Pons (tissue), 1 donor: ENCODE measurements at regions not wholly inside any gene's neighbourhood (a gene's known extent, or its start where the extent isn't known, plus 50 kb on each side); places are given as distances from the start of the nearest gene placed in this dataset.
A peak's percentile ranks its signal among the peaks of the same experiment; 100 is the strongest.
"Not testable (repeated sequence)": the region's sequence is repeated elsewhere in the genome, so short reads cannot be mapped to it uniquely, and the experiment has no call there.

Source experiments
- DNase-seq: peaks from one replicate; pipeline ENCODE4 v3.0.0-alpha.2; 2016; ENCODE audit warnings: low spot score

DNA sequence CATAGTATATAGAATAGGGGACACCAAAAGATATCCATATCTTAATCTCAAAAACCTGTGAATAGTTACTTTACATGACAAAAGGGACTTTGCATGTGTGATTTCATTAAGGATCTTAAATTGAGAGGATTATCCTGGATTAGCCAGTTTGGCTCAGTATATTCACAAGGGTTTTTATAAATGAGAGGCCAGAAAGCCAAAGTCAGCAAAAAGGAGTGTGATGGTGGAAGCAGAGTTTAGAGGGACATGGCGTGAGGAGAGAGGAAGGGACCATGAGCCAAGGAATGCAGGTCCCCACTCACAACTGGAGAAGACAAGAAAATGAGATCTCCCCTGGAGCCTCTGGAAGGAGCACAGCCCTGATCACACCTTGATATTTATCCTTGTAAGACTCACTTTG is 648.5 kb upstream of the LCORL start:
- DNase-seq: no peak

DNA sequence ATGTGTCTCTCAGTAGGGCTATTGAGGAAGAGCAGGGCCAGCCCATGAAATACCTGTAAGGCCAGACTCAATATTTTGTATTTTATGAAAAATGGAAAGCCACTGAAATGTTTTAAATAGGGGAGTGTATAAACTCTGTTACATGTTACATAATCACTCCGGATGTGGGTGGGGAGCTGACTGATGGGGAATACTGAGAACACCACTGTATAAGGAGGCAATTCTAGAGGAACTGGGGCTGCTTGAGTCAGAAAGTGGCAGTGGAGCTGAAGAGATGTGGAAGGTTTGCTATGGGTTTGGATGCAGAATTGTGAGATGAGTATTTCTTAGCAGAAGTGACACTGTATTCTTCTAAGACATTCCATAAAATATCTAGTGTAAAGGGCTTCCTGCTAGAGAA is 647.8 kb upstream of the LCORL start:
- DNase-seq: no peak

DNA sequence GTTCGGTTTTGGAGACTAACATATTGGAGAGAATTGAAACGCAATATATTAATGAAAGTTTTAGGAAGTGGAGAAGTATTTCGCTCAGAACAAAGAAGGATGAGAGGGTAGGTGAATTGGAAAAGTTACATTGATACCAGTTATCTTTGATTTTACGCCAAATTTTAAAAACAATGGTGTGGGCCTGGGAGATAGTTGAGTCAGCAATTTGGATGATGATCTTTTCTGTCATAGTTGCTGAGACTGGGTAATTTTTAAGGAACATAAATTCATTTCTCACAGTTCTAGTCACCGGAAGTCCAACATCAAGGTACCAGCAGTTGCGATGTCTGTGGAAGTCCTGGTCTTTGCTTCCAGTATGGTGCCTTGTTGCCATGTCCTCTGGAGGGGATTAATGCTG is 644.8 kb upstream of the LCORL start:
- DNase-seq: no peak

DNA sequence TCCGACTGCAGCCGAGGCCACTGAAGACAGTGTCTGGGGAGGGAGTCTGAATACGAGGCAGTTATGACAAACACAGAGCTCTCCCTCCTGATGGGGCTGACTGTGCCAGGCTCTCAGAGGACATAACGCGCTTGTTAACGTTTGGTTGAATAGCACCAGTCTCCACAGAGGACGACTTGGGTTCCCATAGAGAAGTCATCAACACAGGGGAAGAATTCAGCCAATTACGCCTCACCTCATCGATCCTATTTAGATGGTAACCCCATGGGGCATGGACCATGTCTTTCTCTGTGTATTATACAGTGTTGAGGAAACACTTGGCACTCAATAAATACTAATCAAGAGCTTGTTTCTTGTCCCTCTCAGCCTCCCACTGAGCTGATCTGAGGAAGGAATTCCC is 642.6 kb upstream of the LCORL start:
- peak; percentile 84 for DNase-seq

DNA sequence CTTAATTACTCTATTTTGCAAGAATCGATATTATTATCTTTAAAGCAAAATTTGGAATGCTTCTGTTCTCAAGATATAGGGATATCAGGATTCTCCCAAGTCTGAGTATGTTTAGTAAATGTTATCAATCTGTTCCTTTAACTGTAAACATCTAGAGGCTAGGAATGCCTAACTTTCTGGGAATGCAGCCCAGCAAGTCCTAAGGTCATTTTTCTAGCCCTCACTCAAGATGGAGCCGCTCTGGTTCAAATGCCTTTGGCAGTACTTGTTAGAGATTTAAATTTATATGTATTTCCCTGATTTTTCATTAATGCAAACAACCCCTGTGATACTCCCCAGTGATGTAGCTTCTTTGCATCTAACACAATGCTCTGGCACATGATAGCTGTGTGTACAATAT is 623.8 kb upstream of the LCORL start:
- DNase-seq: no peak

DNA sequence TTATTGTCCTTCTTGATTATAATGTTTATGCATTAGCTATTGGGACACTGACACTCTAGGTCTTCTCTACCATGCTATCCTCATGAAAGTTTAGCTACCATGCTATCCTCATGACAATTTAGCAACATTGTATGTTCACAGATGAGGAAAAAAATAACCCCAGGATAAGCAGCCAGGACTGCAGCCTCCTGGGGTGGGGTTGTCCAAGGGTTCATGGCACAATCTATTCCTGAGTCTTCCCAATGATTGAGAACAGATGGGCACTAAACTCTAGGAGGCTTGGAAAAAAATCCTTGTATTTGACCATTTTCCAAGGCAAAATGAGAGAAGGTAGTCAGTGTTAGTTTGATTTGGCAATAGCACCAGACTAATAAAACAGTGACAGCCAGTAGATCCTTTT is 619.8 kb upstream of the LCORL start:
- DNase-seq: no peak

DNA sequence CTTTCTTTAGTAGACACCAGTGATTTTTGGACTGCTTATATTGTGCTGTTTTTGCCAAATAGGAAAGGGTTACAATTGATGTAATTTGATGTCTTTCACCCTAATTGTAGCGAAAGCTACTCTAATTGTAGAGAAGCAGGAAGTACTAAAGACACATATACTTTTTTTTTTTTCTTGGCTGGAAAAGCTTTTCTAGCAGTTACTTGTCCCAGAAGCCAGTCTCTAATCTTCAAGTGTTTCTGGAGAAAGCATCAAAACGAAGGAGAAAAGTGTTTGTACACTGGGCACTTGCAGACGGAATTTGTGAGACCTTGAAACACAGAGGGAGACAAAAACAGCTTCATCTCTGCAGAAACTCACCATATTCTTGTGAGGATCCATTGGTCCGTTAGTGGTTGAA is 616.5 kb upstream of the LCORL start:
- DNase-seq: no peak

DNA sequence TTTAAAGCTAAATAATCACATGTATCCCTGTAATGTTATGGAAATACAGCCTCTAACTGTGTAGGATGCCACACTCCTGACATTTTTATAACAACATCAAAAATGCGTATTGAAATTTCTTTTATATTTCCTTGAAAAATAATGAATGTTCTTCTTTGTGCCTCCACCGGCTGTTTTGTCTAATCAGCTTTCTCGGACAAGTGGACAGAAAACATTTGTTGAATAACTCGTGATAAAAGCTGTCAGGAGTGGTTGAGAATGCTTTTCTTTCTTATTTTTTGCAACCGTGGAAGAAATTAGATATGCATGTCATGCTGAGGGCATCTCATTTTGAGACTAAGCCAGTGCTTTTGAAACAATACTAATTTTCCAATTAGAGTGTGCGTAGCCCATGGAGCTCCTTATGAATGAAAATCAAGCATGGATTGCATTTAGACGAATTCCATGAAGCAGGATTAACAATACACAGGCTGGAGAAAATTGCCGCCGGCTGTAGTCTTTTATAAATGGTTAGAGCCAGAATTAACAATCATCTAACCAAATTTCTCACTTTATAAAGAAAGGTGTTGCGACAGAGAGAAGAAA is 614.5 kb upstream of the LCORL start:
- peak; percentile 40 for DNase-seq

DNA sequence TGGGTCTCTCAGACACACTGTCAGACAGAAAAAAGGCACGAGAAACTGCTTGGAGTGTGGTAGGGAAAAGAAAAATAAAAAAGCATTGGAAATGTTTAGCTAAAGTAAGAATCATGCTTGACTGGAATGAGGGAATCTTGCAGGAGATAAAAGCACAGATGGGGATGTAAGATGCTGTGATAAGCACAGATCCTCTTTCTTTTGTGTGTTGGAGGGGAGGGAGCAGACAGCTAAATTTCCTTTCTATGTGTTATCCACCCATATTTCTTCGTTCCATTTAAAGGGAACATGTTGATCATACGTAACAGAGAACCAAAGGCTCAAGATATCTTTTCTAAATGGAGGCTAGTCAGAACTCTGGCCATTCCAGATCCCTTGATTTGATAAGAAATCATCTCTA is 614.0 kb upstream of the LCORL start:
- DNase-seq: peak; percentile 4

DNA sequence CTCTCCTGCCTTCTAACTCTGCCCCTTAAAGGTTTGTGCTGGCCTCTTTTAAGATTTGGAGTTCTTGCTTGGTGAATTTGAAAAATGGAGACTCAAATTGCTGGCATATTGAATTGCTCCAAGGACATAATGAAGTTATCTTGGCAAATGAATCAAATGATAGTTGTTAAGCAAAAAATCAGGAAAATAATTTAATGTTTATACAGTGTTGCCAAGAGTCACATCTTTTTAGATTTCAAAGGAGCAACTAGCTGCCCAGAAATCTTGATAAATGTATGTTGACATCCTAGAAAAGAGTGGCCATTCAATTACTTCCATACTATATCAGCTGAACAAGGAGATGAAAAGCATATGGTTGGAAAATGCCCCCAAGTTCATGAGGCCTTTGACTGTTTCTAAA is 610.0 kb upstream of the LCORL start:
- no peak for DNase-seq

DNA sequence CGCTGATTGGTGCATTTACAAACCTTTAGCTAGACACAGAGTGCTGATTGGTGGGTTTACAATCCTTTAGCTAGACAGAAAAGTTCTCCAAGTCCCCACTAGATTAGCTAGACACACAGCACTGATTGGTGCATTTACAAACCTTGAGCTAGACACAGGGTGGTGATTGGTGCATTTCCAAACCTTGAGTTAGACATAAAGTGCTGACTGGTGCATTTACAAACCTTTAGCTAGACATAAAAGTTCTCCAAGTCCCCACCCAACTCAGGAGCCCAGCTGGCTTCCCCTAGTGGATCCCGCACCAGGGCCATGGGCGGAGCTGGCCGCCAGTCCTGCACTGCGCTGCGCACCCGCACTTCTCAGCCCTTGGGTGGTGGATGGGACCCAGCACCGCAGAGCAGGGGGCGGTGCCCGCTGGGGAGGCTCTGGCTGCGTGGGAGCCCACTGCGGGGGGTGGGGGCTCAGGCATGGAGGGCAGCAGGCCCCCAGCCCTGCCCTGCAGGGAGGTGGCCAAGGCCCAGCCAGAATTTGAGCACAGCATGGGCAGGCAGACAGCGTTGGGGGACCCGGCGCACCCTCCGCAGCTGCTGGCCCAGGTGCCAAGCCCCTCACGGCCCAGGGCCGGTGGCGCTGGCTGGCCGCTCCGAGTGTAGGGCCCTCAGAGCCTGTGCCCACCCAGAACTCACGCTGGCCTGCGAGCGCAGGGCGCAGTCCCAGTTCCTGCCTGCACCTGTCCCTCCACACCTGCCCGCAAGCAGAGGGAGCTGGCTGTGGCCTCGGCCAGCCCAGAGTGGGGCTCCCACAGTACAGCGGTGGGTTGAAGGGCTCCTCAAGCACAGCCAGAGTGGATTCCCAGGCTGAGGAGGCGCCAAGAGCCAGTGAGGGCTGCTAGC is 608.9 kb upstream of the LCORL start:
- DNase-seq: no peak

DNA sequence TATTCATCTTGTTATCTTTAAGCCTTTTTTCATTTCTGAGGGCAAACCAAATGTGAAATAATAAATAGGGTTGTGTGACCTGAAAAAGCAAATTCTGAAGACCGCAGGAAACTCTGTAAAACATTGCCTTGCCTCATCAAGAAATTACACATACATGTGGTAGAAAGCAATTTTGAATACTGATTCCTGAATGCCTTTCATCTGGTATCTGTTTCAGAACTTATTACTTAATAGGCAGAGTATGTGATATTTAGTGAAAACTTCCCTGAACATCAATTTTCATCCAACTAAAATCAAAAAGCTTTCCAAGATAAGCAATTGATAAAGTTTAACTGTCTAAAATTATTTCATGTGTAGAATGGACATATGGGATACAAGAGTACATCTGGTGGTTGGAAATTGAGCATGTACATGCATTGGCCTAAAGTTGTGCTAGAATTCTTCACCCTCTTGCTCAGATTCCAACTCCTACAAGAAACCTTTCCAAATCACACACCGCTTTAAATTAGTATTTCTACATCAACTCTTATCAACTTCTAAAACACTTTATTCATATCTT is 606.0 kb upstream of the LCORL start:
- DNase-seq: no peak

DNA sequence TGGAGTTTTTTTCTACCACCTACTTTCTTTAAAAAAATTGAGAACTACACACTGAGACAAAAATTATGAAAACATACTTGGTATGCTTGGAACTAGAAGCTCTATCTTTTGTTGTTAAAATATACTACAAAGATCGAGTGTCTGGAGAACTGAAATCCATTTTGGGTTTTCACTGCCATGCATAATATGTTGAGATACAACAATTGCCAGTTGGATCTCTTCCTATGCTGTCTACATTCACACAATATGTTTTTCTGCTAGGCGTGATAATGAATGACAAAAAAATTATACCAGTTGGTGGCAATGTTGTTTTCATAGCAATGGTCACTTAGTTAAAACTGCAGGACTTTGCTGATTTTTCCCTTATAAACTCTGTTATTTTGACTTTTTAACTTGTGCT is 605.4 kb upstream of the LCORL start:
- no peak for DNase-seq

DNA sequence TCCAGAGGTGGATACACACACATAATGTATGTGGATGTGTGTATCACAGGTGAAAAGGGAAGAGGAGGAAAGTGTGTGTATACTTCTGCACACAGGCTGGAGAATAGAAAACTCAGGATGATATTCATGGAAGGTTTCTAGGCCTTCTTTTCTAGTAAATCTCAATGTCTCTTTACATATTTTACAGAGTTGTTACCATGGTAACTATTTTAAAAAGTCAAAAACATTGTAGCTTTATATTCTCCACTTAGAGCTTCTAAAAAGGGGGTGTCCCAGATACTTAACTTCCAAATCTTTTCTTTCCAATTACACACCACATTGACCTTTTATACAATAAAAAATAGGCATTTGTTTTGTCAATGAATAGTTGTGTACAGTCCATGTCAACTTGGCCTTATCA is 604.8 kb upstream of the LCORL start:
- DNase-seq: no peak

DNA sequence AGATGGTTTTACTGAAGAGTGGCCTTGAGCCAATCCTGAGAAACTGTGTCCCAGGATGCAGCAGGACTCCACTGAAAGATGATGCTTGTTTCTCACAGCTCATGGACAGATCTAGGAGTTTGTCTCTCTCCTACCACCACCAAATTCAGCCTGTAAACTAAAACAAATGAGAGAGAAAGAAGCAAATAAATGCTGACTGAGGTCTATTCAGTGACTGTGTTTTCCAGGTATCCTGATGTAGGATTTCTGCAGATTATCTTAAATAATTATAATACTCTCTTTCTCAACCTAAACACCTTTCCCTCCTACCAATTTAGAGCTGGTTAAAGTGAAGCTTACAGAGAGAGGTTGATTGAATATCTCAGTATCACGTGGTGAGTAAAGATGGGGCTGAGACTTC is 599.6 kb upstream of the LCORL start:
- no peak for DNase-seq

DNA sequence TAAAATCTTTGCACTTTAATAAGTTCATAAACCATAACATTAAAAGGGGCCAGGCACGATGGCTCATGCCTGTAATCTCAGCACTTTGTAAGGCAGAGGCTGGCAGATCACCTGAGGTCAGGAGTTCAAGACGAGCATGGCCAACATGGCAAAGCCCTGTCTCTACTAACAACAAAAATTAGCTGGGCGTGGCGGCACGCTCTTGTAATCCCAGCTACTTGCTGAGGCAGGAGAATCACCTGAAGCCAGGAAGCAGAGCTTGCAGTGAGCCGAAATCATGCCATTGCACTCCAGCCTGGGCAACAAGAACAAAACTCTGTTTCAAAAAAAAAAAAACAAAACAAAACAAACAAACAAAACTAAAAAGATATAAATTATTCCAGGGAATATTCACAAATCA is 595.2 kb upstream of the LCORL start:
- DNase-seq: no peak

DNA sequence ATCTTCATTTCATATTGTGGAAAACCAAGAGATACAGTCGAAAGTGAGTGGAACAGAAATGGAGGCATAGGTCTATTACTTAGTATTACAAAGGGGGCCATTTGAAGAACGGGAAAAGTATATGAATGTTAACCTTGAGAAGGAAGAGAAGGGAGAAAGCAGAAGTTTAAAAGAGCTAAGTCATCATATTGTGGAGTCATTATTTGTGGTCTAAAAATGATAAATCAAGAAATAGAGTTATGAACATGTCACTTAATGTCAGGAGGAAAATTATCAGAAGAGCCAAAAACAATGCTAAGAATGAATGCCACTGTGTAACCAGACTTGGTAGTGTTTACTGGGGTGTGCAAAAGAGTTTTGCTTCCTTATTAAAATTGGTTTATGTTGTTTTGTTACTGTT is 589.5 kb upstream of the LCORL start:
- no peak for DNase-seq

DNA sequence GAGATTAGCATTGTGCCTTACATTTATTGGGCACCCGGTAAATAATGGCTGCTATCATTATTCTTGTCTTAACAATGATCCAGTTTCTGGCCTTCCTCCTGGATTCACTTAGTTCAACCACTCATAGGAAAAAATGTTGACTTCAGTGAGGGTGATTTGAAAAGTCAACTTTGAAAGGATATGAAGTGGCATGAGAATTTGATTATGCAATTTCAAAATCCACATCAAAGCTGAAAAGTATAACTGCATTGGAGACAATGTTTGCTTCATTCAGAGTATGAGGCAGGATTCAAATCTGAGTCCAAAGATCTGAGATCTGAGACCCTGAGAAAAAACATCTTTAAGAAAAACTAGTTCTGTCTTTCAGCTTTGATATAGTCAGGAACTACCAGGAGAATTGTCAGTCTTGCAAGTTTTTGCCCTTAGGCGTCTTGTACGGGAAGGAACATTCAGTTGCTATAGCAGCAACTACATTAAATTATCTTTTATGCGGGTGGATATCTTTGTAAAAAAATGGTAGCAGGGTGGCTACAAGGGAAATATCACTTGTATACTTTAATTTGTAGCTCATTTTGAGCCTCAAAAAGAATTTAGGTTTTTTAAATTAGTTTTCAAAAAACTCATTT is 587.5 kb upstream of the LCORL start:
- DNase-seq: no peak

DNA sequence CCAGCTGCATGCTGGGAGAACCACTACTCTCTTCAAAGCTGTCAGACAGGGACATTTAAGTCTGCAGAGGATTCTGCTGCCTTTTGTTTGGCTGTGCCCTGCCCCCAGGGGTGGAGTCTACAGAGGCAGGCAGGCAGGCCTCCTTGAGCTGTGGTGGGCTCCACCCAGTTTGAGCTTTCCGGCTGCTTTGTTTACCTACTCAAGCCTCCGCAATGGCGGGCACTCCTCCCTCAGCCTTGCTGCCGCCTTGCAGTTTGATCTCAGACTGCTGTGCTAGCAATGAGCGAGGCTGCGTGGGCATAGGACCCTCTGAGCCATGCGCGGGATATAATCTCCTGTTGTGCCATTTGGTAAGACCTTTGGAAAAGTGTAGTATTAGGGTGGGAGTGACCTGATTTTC is 581.1 kb upstream of the LCORL start:
- not testable (repeated sequence) for DNase-seq

DNA sequence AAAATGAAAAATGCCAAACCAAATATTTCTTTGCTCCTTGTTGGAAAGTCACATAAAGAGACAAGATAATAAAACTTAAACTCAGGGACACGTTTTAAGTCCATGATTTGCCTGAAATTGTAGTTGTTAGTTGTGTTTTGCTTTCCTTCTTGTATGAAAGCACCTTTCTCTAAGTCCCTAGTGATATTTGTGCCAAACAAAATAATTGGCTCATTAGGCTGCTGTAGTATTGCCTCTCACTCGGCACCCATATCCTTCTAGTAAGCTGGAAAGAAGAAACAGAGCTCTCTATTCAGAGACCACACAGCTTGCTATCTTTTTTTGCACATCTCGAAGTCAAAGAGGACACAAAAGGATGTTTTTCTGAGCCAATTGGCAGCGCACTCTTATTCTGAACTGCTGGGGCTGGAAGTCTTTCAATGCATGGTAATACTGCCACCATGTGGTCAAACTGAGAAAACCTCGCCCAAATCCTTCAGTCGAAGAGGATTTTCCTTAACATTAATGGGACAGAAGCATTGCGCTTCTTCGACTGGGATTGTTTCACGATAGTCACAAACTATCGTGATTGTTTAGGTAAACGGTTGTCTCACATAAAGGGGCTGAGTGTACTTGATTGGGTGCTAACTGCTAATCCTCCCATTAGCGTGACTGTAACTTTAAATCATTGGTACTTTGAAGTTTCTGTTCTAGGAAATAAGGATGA is 571.9 kb upstream of the LCORL start:
- peak; percentile 98 for DNase-seq

DNA sequence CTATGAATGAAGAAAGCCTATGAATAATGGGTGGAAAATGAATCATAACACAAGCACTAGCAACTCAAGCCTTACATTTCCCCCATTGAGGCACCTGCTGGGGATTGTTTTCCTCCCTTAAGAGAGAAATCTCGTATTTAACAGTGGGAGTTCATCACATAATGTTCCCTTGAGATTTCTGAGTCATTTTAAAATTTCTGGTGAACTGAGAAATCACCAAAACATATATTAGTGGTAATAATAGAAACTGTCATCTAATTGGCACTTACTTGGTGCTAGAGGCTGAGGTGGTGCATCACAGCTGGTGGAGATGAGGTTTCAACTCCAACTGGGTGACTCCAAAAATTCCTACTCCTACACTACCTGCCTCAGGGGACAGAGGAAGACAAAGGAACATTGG is 561.3 kb upstream of the LCORL start:
- DNase-seq: no peak

DNA sequence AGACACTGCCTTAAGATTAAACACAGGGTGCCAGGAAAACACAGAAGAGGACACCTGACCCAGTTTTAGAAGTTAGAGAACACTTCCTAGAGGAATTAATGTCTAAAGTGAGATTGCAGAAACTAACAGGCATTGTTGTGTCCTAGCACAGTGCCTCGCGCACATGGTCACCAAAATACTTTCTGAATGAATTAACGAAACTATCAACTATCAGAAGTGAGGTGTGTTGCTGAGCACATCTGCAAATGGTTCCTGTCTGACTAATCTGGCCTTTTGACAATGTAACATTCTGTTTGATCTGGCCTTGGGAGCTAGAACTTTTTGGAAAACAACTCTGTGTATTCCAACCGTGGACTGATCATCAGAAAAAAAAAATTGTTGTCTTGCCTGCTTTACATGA is 556.8 kb upstream of the LCORL start:
- DNase-seq: no peak

DNA sequence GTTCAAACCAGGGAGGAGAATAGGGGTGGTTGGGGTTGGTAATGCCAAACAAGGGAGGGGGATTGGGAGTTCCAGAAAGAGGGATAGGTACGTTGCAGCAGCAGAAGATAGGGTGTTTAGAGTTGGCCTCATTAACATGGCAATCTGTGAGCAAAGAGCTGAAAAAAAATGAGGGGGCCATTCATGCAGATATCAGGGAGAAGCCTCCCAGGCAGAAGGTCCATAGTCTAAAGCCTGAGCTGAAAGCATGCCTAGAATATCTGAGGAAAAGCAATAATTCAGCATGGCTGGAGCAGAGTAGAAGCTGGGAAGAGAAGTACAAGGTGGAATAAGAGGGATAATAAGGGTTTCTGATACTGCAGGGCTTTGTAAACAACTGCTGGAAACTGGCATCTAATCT is 550.9 kb upstream of the LCORL start:
- no peak for DNase-seq
